Chondrocyte (in vitro differentiated cells): ENCODE measurements at regions not wholly inside any gene's neighbourhood (a gene's known extent, or its start where the extent isn't known, plus 50 kb on each side); places are given as distances from the start of the nearest gene placed in this dataset.

Experiments
- DNase-seq: peaks from one replicate; pipeline ENCODE4 v3.0.0; 2021; ENCODE audit warnings: mixed read lengths, low spot score
- H3K27ac Mint-ChIP-seq: one replicate; pipeline ENCODE4 v1.8.0; 2021; ENCODE audit warnings: mild to moderate bottlenecking, moderate library complexity, mixed read lengths; ENCODE audit not compliant: unreplicated experiment
- H3K27me3 Mint-ChIP-seq: 2 replicates; pipeline ENCODE4 v1.8.0; 2021; ENCODE audit warnings: low read depth, mixed read lengths
- H3K36me3 Mint-ChIP-seq: 2 replicates; pipeline ENCODE4 v1.8.0; 2021; ENCODE audit warnings: low read depth, mixed read lengths
- H3K4me1 Mint-ChIP-seq: 2 replicates; pipeline ENCODE4 v1.8.0; 2021; ENCODE audit warnings: low read depth, mild to moderate bottlenecking, mixed read lengths
- H3K4me3 Mint-ChIP-seq: one replicate; pipeline ENCODE4 v1.8.0; 2021; ENCODE audit warnings: mild to moderate bottlenecking, moderate library complexity, mixed read lengths; ENCODE audit not compliant: unreplicated experiment
- H3K9me3 Mint-ChIP-seq: 2 replicates; pipeline ENCODE4 v1.8.0; 2021; ENCODE audit warnings: low read depth, mixed read lengths
- CTCF ChIP-seq: fragments of 200-600 bp; sonication (generic); IDR thresholded peaks from 2 replicates; pipeline ENCODE4 v1.5.0; 2021; ENCODE audit warnings: antibody characterized with exemption, mild to moderate bottlenecking, moderate library complexity

- H3K27ac Mint-ChIP-seq: no peak overlapping the region
- no peak for DNase-seq
- H3K27me3 Mint-ChIP-seq: no peaks in the 10 kb centered on the region
- no peak for TF ChIP-seq CTCF
- peaks cover 14% of the 10 kb centered on the region for H3K4me1 Mint-ChIP-seq
- H3K36me3 Mint-ChIP-seq: no peaks in the 10 kb centered on the region
- no peak overlapping the region for H3K4me3 Mint-ChIP-seq
- no peaks in the 10 kb centered on the region for H3K9me3 Mint-ChIP-seq
Observed at GRCh38 chr6:14929291-14929690, 316.6 kb upstream of the JARID2 start.

GRCh38 chr6:14930366-14930989 is 315.4 kb upstream of the JARID2 start:
- TF ChIP-seq CTCF: no peak
- Mint-ChIP-seq H3K9me3 (no peaks in the 10 kb centered on the region), H3K4me3 (no peak overlapping the region), H3K4me1 (peaks cover 2% of the 10 kb centered on the region), H3K27ac (no peak overlapping the region), H3K36me3 (no peaks in the 10 kb centered on the region), H3K27me3 (no peaks in the 10 kb centered on the region)
- no peak for DNase-seq

- Mint-ChIP-seq H3K4me1 (no peaks in the 10 kb centered on the region), H3K36me3 (no peaks in the 10 kb centered on the region), H3K4me3 (no peak overlapping the region), H3K27me3 (no peaks in the 10 kb centered on the region), H3K27ac (no peak overlapping the region), H3K9me3 (no peaks in the 10 kb centered on the region)
- TF ChIP-seq CTCF: no peak
- no peak for DNase-seq
Observed at GRCh38 chr6:14932485-14933182, 313.2 kb upstream of the JARID2 start.

- Mint-ChIP-seq H3K36me3 (no peaks in the 10 kb centered on the region), H3K4me1 (no peaks in the 10 kb centered on the region), H3K27ac (no peak overlapping the region), H3K4me3 (no peak overlapping the region), H3K9me3 (no peaks in the 10 kb centered on the region), H3K27me3 (no peaks in the 10 kb centered on the region)
- no peak for TF ChIP-seq CTCF
- no peak for DNase-seq
Observed at GRCh38 chr6:14933183-14933544, 312.7 kb upstream of the JARID2 start.

GRCh38 chr6:14934013-14934412 is 311.9 kb upstream of the JARID2 start:
- Mint-ChIP-seq H3K36me3 (no peaks in the 10 kb centered on the region), H3K27ac (no peak overlapping the region), H3K9me3 (no peaks in the 10 kb centered on the region), H3K4me1 (no peaks in the 10 kb centered on the region), H3K4me3 (no peak overlapping the region), H3K27me3 (no peaks in the 10 kb centered on the region)
- DNase-seq: no peak
- no peak for TF ChIP-seq CTCF
